ENCODE measurements at regions not wholly inside any gene's neighbourhood (a gene's known extent, or its start where the extent isn't known, plus 50 kb on each side); places are given as distances from the start of the nearest gene placed in this dataset.

DNA sequence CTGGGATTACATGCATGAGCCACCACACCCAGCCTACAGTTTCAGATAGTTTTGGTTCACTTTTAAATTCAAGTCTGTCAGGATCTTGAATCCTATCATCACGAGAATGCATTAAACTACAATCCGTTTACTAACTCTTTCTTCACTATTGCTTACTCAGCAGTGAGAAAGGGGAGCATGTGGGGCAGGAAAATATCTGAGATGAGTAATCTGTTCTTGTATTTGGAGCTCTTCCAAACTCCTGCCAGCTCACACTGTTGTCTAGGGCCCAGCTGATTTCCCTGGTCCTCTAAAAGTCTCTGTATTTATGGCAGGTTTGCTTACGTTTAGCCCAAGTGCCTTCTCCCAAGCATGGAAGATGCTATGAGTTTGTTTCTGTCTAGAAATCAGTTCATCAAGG is 152.2 kb downstream of the FGF18 start:
- H3K36me3 ChIP-seq (ENCODE audit: control insufficient read depth, insufficient read depth, low read length), result 0 out of 2 replicates have a peak, but pooled peaks cover 2% of the 10 kb centered on the region
- H3K4me3 ChIP-seq (ENCODE audit: low read length), result no peak overlapping the region
- H3K9me3 ChIP-seq (ENCODE audit: control insufficient read depth, insufficient read depth, low read length), result no peaks in the 10 kb centered on the region
- H3K4me1 ChIP-seq (ENCODE audit: control insufficient read depth, insufficient read depth, low read length), result peaks cover 2% of the 10 kb centered on the region; the same call in 1 of the 2 replicates
- H3K27me3 ChIP-seq (ENCODE audit: control insufficient read depth, insufficient read depth, low read length), result no peaks in the 10 kb centered on the region
- H3K27ac ChIP-seq (ENCODE audit: low read length), result no peak overlapping the region
- no peak for DNase-seq (ENCODE audit: low read depth, low spot score)
- WGBS (ENCODE audit: insufficient coverage, insufficient read length), result no CpG with 5 or more reads among the region's 3 CpGs

DNA sequence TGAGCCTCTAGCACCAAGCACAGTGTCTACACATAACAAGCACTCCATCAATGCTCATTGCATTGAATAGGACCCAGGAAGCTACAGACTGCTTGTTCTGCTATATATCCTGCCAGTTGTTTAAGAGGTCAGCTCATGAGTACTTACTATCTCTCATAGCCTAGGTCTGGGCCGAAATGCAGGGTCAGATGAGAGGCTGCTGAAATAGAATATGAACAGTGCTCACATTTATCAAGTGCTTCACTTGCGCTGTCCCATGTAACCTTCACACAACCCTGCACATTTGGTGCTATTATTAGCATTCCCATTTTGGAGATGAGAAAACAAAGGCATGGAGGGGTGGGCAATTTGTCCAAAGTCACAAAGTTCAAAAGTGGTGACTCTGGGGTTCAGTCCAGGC is 153.6 kb downstream of the FGF18 start:
- Histone ChIP-seq H3K4me3 (ENCODE audit: low read length) (no peak overlapping the region), H3K27me3 (ENCODE audit: control insufficient read depth, insufficient read depth, low read length) (no peaks in the 10 kb centered on the region), H3K27ac (ENCODE audit: low read length) (no peak overlapping the region), H3K9me3 (ENCODE audit: control insufficient read depth, insufficient read depth, low read length) (no peaks in the 10 kb centered on the region), H3K4me1 (ENCODE audit: control insufficient read depth, insufficient read depth, low read length) (peaks cover 4% of the 10 kb centered on the region; the same call in 1 of the 2 replicates), H3K36me3 (ENCODE audit: control insufficient read depth, insufficient read depth, low read length) (0 out of 2 replicates have a peak, but pooled peaks cover 2% of the 10 kb centered on the region)
- WGBS (ENCODE audit: insufficient coverage, insufficient read length), result no CpG with 5 or more reads among the region's 2 CpGs
- no peak for DNase-seq (ENCODE audit: low read depth, low spot score)

DNA sequence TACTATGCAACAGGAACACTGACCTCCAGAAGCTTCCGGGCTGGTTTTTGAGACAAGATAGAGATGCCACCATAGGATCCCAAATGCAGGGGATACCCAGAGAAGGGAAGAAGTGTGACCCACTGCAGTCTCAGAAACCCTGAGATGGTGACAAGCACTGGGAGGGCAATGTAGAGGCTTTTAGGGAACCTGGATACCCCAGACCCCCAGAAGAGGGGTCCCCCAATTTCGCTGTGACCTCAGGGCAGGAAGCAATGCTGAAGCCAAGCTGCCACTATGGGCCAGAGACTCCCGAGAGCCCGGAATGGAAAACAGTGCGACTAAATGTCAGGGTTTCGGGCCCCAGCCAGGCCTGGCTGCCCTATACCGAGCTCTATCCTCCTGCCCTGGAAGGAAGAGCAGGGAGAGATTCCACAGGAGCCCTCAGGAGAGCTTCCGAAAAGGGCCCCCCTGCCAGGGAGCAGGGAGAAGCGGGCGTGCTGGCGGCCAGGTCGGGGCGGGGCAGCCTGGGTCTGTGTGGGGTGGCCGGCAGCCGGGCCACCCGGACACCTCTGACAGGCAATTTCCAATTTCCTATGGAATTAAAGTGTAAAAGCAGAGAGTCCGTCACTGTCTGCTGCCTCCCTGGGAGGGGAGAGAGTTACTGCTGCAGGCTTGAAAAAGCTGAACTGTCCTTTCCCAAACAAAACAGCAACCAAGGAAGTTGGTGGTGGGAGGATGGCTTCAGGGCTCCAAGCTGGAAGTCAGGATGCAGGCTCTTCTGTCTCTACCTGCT is 154.2 kb downstream of the FGF18 start:
- no CpG with 5 or more reads among the region's 17 CpGs for WGBS (ENCODE audit: insufficient coverage, insufficient read length)
- 0 out of 2 replicates have a peak, but pooled peaks cover 2% of the 10 kb centered on the region for H3K36me3 ChIP-seq (ENCODE audit: control insufficient read depth, insufficient read depth, low read length)
- peaks cover 4% of the 10 kb centered on the region; the same call in 1 of the 2 replicates for H3K4me1 ChIP-seq (ENCODE audit: control insufficient read depth, insufficient read depth, low read length)
- H3K4me3 ChIP-seq (ENCODE audit: low read length), result no peak overlapping the region
- H3K9me3 ChIP-seq (ENCODE audit: control insufficient read depth, insufficient read depth, low read length), result no peaks in the 10 kb centered on the region
- H3K27me3 ChIP-seq (ENCODE audit: control insufficient read depth, insufficient read depth, low read length), result no peaks in the 10 kb centered on the region
- DNase-seq (ENCODE audit: low read depth, low spot score), result no peak
- no peak overlapping the region for H3K27ac ChIP-seq (ENCODE audit: low read length)

DNA sequence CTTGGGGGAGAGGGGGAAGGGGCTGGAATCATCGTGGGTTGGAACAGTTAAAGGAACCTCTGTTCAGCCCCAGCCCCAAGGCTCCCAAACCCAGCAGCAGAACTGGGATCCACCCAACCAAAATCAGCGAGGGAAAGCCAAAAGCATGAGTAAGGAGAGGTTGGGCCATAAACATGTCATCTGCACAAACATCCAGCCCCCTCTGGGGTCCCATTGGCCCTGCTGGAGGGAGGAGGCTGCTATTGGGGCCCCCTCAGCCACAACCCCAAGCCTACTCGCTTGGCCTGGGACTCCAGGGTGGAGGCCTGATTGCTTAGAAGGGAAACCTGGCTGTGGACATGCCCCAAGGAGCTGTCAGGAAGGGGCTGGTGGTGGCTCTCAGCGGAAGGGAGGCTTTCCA is 154.9 kb downstream of the FGF18 start:
- no peaks in the 10 kb centered on the region for H3K9me3 ChIP-seq (ENCODE audit: control insufficient read depth, insufficient read depth, low read length)
- H3K27me3 ChIP-seq (ENCODE audit: control insufficient read depth, insufficient read depth, low read length), result no peaks in the 10 kb centered on the region
- no peak for DNase-seq (ENCODE audit: low read depth, low spot score)
- 0 out of 2 replicates have a peak, but pooled peaks cover 2% of the 10 kb centered on the region for H3K36me3 ChIP-seq (ENCODE audit: control insufficient read depth, insufficient read depth, low read length)
- peaks cover 4% of the 10 kb centered on the region; the same call in 1 of the 2 replicates for H3K4me1 ChIP-seq (ENCODE audit: control insufficient read depth, insufficient read depth, low read length)
- no peak overlapping the region for H3K27ac ChIP-seq (ENCODE audit: low read length)
- H3K4me3 ChIP-seq (ENCODE audit: low read length), result no peak overlapping the region
- no CpG with 5 or more reads among the region's 4 CpGs for WGBS (ENCODE audit: insufficient coverage, insufficient read length)

DNA sequence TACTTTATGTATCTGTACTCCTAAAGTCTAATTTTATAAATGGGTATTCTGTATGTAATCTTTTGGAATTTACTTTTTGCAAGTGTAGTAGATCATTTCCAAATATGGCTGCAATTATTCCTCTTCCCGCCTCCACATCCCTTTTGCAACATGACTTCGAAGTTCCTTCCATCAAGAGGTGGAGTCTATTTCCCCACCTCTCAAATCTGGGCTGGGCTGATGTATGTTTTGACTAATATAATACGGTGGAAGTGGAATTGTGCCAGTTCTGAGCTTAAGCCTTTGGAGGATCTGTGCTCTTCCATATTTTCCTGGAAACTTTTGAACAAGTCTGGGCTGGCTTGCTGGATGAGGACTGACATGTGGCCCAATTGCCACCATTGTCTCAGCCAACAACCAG is 155.9 kb downstream of the FGF18 start:
- Histone ChIP-seq H3K27me3 (ENCODE audit: control insufficient read depth, insufficient read depth, low read length) (no peaks in the 10 kb centered on the region), H3K27ac (ENCODE audit: low read length) (no peak overlapping the region), H3K4me3 (ENCODE audit: low read length) (no peak overlapping the region), H3K9me3 (ENCODE audit: control insufficient read depth, insufficient read depth, low read length) (no peaks in the 10 kb centered on the region), H3K36me3 (ENCODE audit: control insufficient read depth, insufficient read depth, low read length) (0 out of 2 replicates have a peak, but pooled peaks cover under 1% of the 10 kb centered on the region), H3K4me1 (ENCODE audit: control insufficient read depth, insufficient read depth, low read length) (peaks cover 2% of the 10 kb centered on the region; the same call in 1 of the 2 replicates)
- no peak for DNase-seq (ENCODE audit: low read depth, low spot score)
- WGBS (ENCODE audit: insufficient coverage, insufficient read length), result no CpG with 5 or more reads among the region's 3 CpGs

DNA sequence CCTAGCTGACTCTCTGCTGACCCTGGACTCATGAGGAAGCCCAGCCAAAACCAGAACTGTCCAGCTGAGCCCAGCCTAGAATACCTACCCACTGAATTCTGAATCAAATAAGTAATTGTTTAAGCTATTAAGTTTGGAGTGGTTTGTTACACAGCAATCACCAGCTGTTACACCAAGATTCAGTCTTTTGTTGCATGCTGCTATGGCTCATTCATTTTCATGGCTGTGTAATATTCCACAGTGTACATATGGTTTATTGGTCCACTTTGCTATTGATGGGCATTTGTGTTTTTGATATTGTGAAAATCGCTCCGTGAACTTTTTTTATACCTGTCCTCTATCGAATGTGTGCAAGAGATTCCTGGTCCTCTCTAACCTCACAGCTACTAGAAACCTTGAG is 156.4 kb downstream of the FGF18 start:
- no peaks in the 10 kb centered on the region for H3K36me3 ChIP-seq (ENCODE audit: control insufficient read depth, insufficient read depth, low read length)
- H3K27ac ChIP-seq (ENCODE audit: low read length), result no peak overlapping the region

GRCh38 chr5:171577042-171577758 is 157.8 kb downstream of the FGF18 start:
- no CpG with 5 or more reads among the region's 13 CpGs for WGBS (ENCODE audit: insufficient coverage, insufficient read length)
- no peak overlapping the region for H3K27ac ChIP-seq (ENCODE audit: low read length)
- H3K36me3 ChIP-seq (ENCODE audit: control insufficient read depth, insufficient read depth, low read length), result no peaks in the 10 kb centered on the region
- H3K27me3 ChIP-seq (ENCODE audit: control insufficient read depth, insufficient read depth, low read length), result no peaks in the 10 kb centered on the region
- DNase-seq (ENCODE audit: low read depth, low spot score), result no peak
- no peak overlapping the region for H3K4me3 ChIP-seq (ENCODE audit: low read length)
- no peaks in the 10 kb centered on the region for H3K9me3 ChIP-seq (ENCODE audit: control insufficient read depth, insufficient read depth, low read length)
- 0 out of 2 replicates have a peak, but pooled peaks cover 2% of the 10 kb centered on the region for H3K4me1 ChIP-seq (ENCODE audit: control insufficient read depth, insufficient read depth, low read length)

More for the DNA sequence above, 156.4 kb downstream of the FGF18 start:
- WGBS (ENCODE audit: insufficient coverage, insufficient read length), result no CpG with 5 or more reads among the region's 3 CpGs
- DNase-seq (ENCODE audit: low read depth, low spot score), result no peak
- H3K9me3 ChIP-seq (ENCODE audit: control insufficient read depth, insufficient read depth, low read length), result no peaks in the 10 kb centered on the region
- H3K4me1 ChIP-seq (ENCODE audit: control insufficient read depth, insufficient read depth, low read length), result 0 out of 2 replicates have a peak, but pooled peaks cover 2% of the 10 kb centered on the region
- no peaks in the 10 kb centered on the region for H3K27me3 ChIP-seq (ENCODE audit: control insufficient read depth, insufficient read depth, low read length)
- H3K4me3 ChIP-seq (ENCODE audit: low read length), result no peak overlapping the region

DNA sequence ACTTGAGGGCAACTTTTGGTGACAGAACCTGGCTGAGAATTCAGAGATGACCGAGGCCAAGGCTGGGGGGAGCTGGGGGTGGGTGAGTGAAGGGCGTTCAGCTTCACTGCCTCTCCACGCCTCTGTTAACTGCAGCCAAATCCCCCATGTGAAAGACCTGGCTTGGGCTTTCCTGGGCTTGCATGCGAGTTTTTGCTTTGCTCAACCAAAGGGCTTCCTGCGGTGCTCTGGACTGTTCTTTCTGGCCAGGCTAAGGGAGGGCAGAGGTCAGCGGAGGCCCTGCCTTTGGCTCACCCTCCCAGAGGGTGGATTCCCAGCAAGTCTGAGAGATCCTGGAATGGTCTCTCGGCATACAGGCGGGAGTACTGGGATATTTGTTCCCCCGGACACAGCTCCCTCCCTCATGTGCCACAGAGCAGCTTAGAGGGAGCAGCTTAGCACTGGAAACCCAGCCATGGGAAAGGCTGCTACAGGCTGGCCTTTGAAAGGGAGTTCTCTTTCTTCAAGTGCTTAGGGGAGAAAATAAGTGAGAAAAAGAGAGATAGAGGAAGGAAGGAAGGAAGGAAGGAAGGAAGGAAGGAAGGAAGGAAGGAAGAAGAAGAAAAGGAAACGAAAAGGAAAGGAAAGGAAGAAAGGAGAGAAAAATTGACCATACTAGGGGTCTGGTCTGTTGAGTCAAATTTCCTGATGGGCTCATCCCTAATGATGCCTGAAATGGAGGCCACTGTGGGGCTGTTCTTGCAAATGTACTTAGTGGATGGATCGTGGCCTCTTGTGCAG is 158.8 kb downstream of the FGF18 start:
- Histone ChIP-seq H3K27ac (ENCODE audit: low read length) (no peak overlapping the region), H3K4me1 (ENCODE audit: control insufficient read depth, insufficient read depth, low read length) (0 out of 2 replicates have a peak, but pooled peaks cover 2% of the 10 kb centered on the region), H3K9me3 (ENCODE audit: control insufficient read depth, insufficient read depth, low read length) (no peaks in the 10 kb centered on the region), H3K4me3 (ENCODE audit: low read length) (no peak overlapping the region), H3K36me3 (ENCODE audit: control insufficient read depth, insufficient read depth, low read length) (no peaks in the 10 kb centered on the region), H3K27me3 (ENCODE audit: control insufficient read depth, insufficient read depth, low read length) (no peaks in the 10 kb centered on the region)
- DNase-seq (ENCODE audit: low read depth, low spot score), result no peak
- WGBS (ENCODE audit: insufficient coverage, insufficient read length), result no CpG with 5 or more reads among the region's 11 CpGs

DNA sequence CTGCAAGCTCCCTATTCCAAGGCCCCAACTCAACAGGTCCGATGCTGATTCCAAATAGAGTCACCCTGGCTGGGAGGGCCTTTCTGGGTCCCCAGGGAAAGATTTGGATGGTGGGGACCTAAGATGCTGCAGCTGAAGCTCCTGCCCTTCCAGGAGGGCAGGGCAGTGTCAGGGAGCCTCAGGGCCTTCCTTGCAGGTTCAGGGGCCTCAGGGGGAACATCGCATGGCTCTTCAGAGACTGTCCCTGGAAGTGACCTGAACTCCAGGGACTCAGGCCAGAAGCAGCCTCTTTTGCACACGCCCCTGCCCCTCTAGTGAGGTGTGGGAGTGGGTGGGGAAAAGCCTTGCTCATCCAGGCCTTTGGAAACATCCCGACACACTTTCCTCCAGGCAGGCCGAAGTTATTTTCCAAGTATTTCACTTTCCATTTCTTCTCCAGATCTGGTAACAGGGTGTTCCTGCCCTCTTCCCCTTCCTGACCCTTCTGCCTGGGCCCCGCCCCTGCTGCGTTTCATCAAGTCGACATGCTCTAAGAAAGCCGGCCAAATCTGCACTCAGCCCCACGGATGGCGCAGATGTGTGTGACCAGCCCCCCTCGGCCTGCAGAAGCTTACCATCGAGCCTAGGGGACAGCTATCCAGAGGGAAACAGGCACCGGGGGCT is 159.5 kb downstream of the FGF18 start:
- no peaks in the 10 kb centered on the region for H3K9me3 ChIP-seq (ENCODE audit: control insufficient read depth, insufficient read depth, low read length)
- H3K4me3 ChIP-seq (ENCODE audit: low read length), result no peak overlapping the region; the same call in 1 of the 2 replicates
- H3K36me3 ChIP-seq (ENCODE audit: control insufficient read depth, insufficient read depth, low read length), result no peaks in the 10 kb centered on the region
- no CpG with 5 or more reads among the region's 14 CpGs for WGBS (ENCODE audit: insufficient coverage, insufficient read length)
- DNase-seq (ENCODE audit: low read depth, low spot score), result no peak
- H3K4me1 ChIP-seq (ENCODE audit: control insufficient read depth, insufficient read depth, low read length), result 0 out of 2 replicates have a peak, but pooled peaks cover 2% of the 10 kb centered on the region
- no peak overlapping the region for H3K27ac ChIP-seq (ENCODE audit: low read length)
- H3K27me3 ChIP-seq (ENCODE audit: control insufficient read depth, insufficient read depth, low read length), result no peaks in the 10 kb centered on the region
